ENCODE measurements at regions not wholly inside any gene's neighbourhood (a gene's known extent, or its start where the extent isn't known, plus 50 kb on each side); places are given as distances from the start of the nearest gene placed in this dataset.

- no peaks in the 10 kb centered on the region for H3K4me1 ChIP-seq (ENCODE audit: control insufficient read depth, extremely low read depth, insufficient read depth, low read length)
- no peaks in the 10 kb centered on the region for H3K36me3 ChIP-seq (ENCODE audit: control insufficient read depth in 2 of 2, extremely low read depth in 1 of 2, insufficient read depth in 2 of 2, low read length in 2 of 2)
- H3K27ac ChIP-seq (ENCODE audit: control insufficient read depth, insufficient read depth, low read length) = no peak overlapping the region
- no peak overlapping the region for H3K9ac ChIP-seq (ENCODE audit: control insufficient read depth, extremely low read depth, insufficient read depth, low read length)
- no peak overlapping the region for H3K4me2 ChIP-seq (ENCODE audit: control insufficient read depth, extremely low read depth, insufficient read depth, low read depth, low read length)
- dilution Hi-C loops (cut with MboI; ENCODE audit: extremely low pct_ligation_motif_present, low sequenced_read_pairs) = no loop called here
- no peaks in the 10 kb centered on the region for H4K20me1 ChIP-seq (ENCODE audit: control insufficient read depth, extremely low read depth, insufficient read depth, low read length)
- DNase-seq (ENCODE audit: low read depth, low spot score) (no peak), FAIRE-seq (no peak)
- H3K4me3 ChIP-seq (ENCODE audit: control insufficient read depth in 2 of 3, extremely low read depth in 1 of 3, insufficient read depth in 2 of 3, low read depth in 1 of 3, low read length in 3 of 3) = no peak overlapping the region
- no peaks in the 10 kb centered on the region for H3K9me1 ChIP-seq (ENCODE audit: control insufficient read depth, extremely low read depth, insufficient read depth, low read length)
- no peak overlapping the region for H2AFZ ChIP-seq (ENCODE audit: control insufficient read depth, low read length)
- H3K9me3 ChIP-seq (ENCODE audit: control insufficient read depth, low read depth, low read length) = no peaks in the 10 kb centered on the region
- TF ChIP-seq, protein P1, sequence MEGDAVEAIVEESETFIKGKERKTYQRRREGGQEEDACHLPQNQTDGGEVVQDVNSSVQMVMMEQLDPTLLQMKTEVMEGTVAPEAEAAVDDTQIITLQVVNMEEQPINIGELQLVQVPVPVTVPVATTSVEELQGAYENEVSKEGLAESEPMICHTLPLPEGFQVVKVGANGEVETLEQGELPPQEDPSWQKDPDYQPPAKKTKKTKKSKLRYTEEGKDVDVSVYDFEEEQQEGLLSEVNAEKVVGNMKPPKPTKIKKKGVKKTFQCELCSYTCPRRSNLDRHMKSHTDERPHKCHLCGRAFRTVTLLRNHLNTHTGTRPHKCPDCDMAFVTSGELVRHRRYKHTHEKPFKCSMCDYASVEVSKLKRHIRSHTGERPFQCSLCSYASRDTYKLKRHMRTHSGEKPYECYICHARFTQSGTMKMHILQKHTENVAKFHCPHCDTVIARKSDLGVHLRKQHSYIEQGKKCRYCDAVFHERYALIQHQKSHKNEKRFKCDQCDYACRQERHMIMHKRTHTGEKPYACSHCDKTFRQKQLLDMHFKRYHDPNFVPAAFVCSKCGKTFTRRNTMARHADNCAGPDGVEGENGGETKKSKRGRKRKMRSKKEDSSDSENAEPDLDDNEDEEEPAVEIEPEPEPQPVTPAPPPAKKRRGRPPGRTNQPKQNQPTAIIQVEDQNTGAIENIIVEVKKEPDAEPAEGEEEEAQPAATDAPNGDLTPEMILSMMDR (optimal IDR thresholded peaks at IDR 0.05 in 1 of 3, IDR thresholded peaks at IDR 0.05 in 1 of 3, conservative IDR thresholded peaks at IDR 0.05 in 1 of 3; ENCODE audit: extremely low read depth in 1 of 3, insufficient read depth in 2 of 3, low read length in 3 of 3) = no peak
- TF ChIP-seq EZH2 (IDR thresholded peaks at IDR 0.05; ENCODE audit: low read length) = no peak
- H3K79me2 ChIP-seq (ENCODE audit: control insufficient read depth, insufficient read depth, low read length) = no peaks in the 10 kb centered on the region
- H3K27me3 ChIP-seq (ENCODE audit: control insufficient read depth, extremely low read depth, insufficient read depth, low read length) = no peaks in the 10 kb centered on the region
Measured at GRCh38 chr17:51419476-51419875, 159.1 kb downstream of the UTP18 start.

DNA sequence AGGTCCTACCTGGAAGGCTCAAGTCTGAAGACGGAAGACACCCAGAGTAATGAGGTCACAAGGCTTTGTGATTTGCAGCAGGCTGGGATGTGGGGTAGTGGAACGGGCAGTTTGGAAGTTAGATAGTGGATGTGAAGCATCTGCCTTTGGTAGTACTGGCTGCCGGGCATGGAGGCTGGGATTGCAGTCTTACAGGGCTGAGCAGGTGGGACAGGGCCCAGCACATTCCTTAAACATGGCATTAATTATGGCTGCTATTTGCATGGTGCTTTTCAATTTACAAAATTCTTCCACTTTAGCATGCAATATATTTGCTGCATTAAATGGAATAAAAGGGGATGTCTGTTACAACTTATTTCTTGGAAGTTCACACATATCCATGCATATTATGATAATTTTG lies 161.2 kb downstream of the UTP18 start:
- no peak overlapping the region for H2AFZ ChIP-seq (ENCODE audit: control insufficient read depth, low read length)
- H3K9me3 ChIP-seq (ENCODE audit: control insufficient read depth, low read depth, low read length) = no peaks in the 10 kb centered on the region
- FAIRE-seq (no peak), DNase-seq (ENCODE audit: low read depth, low spot score) (no peak)
- H3K9ac ChIP-seq (ENCODE audit: control insufficient read depth, extremely low read depth, insufficient read depth, low read length) = no peak overlapping the region
- no peaks in the 10 kb centered on the region for H3K36me3 ChIP-seq (ENCODE audit: control insufficient read depth in 2 of 2, extremely low read depth in 1 of 2, insufficient read depth in 2 of 2, low read length in 2 of 2)
- no peaks in the 10 kb centered on the region for H3K4me1 ChIP-seq (ENCODE audit: control insufficient read depth, extremely low read depth, insufficient read depth, low read length)
- no peak overlapping the region for H3K4me2 ChIP-seq (ENCODE audit: control insufficient read depth, extremely low read depth, insufficient read depth, low read depth, low read length)
- no peaks in the 10 kb centered on the region for H4K20me1 ChIP-seq (ENCODE audit: control insufficient read depth, extremely low read depth, insufficient read depth, low read length)
- no peaks in the 10 kb centered on the region for H3K27me3 ChIP-seq (ENCODE audit: control insufficient read depth, extremely low read depth, insufficient read depth, low read length)
- H3K27ac ChIP-seq (ENCODE audit: control insufficient read depth, insufficient read depth, low read length) = no peak overlapping the region
- dilution Hi-C loops (cut with MboI; ENCODE audit: extremely low pct_ligation_motif_present, low sequenced_read_pairs) = no loop called here
- no peaks in the 10 kb centered on the region for H3K9me1 ChIP-seq (ENCODE audit: control insufficient read depth, extremely low read depth, insufficient read depth, low read length)
- TF ChIP-seq EZH2 (IDR thresholded peaks at IDR 0.05; ENCODE audit: low read length) = no peak
- TF ChIP-seq, protein P1 (optimal IDR thresholded peaks at IDR 0.05 in 1 of 3, IDR thresholded peaks at IDR 0.05 in 1 of 3, conservative IDR thresholded peaks at IDR 0.05 in 1 of 3; ENCODE audit: extremely low read depth in 1 of 3, insufficient read depth in 2 of 3, low read length in 3 of 3) = no peak
- no peak overlapping the region for H3K4me3 ChIP-seq (ENCODE audit: control insufficient read depth in 2 of 3, extremely low read depth in 1 of 3, insufficient read depth in 2 of 3, low read depth in 1 of 3, low read length in 3 of 3)
- H3K79me2 ChIP-seq (ENCODE audit: control insufficient read depth, insufficient read depth, low read length) = no peaks in the 10 kb centered on the region
